ENCODE measurements at regions not wholly inside any gene's neighbourhood (a gene's known extent, or its start where the extent isn't known, plus 50 kb on each side); places are given as distances from the start of the nearest gene placed in this dataset.

DNA sequence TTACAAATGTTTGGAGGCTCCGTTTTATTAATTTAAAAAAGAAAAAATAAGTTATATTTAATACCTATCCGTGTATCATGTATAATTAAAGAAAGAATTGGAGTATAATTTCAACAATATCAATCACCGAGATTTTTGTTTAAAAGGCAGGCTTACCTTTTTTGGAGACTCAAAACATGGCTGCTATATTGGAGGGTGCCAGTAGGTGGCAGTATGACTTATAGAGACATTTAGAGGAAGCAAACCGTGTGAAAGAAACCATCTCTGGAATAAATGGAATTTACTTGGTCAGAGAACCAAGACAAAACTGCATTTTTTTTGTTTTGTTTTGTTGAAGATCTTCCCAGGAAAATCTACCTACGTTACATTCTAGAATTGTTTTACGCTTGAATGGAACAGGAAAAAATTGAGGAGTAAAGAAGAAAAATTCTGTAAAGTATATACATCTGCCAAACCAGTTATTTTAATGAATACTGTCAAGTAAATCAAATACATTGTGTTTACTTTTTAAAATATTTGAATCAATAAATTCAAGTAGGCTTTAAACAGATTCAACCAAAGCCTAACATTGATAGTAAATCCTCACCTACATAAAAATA is 802.6 kb upstream of the ALCAM start:
- no peaks in the 10 kb centered on the region for H3K9me3 ChIP-seq (ENCODE audit: control insufficient read depth in 4 of 4, insufficient read depth in 3 of 4, low read length in 3 of 4)
- H3K27ac ChIP-seq (ENCODE audit: low read depth in 1 of 2, low read length in 1 of 2): no peak overlapping the region
- TF ChIP-seq, protein P1, sequence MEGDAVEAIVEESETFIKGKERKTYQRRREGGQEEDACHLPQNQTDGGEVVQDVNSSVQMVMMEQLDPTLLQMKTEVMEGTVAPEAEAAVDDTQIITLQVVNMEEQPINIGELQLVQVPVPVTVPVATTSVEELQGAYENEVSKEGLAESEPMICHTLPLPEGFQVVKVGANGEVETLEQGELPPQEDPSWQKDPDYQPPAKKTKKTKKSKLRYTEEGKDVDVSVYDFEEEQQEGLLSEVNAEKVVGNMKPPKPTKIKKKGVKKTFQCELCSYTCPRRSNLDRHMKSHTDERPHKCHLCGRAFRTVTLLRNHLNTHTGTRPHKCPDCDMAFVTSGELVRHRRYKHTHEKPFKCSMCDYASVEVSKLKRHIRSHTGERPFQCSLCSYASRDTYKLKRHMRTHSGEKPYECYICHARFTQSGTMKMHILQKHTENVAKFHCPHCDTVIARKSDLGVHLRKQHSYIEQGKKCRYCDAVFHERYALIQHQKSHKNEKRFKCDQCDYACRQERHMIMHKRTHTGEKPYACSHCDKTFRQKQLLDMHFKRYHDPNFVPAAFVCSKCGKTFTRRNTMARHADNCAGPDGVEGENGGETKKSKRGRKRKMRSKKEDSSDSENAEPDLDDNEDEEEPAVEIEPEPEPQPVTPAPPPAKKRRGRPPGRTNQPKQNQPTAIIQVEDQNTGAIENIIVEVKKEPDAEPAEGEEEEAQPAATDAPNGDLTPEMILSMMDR (IDR thresholded peaks at IDR 0.05; ENCODE audit: control extremely low read depth, extremely low read depth): no peak
- no peak overlapping the region for H3K4me3 ChIP-seq
- no peaks in the 10 kb centered on the region for H3K36me3 ChIP-seq (ENCODE audit: control insufficient read depth in 4 of 4, insufficient read depth in 4 of 4, low read length in 4 of 4)
- H3K4me1 ChIP-seq (ENCODE audit: control insufficient read depth in 5 of 5, insufficient read depth in 5 of 5, low read length in 5 of 5): no peaks in the 10 kb centered on the region
- DNase-seq (peak; percentile 14 to 29 (median 20)), ATAC-seq (ENCODE audit: insufficient read depth, low FRiP score) (peak; percentile 47)
- 65 to 68% methylated on average over 6 of the region's 6 CpGs for WGBS, 2 donors
- H3K9ac ChIP-seq (ENCODE audit: insufficient read depth in 1 of 2, low read length in 2 of 2): no peak overlapping the region
- no peaks in the 10 kb centered on the region for H3K27me3 ChIP-seq (ENCODE audit: control insufficient read depth in 3 of 3, insufficient read depth in 3 of 3, low read length in 2 of 3)

DNA sequence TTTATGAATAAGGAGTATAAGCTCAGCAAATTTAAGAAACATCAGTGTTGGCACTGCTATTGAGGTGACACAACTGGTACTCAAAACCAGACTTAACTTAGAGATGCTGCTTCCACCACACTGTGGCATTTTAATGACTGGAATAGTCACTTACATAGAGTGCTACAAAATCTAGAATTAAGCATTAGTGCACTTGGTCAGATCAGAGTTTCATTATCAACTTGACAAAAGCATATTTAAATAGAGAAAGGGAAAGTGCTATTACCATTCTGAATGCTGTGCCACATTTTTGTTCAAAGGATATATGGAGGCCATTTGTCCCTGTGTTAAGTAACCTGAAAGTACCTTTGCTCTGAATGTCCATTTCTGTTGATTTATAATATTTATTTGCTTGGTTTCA is 800.7 kb upstream of the ALCAM start:
- no peak overlapping the region for H3K4me3 ChIP-seq
- no peaks in the 10 kb centered on the region for H3K27me3 ChIP-seq (ENCODE audit: control insufficient read depth in 3 of 3, insufficient read depth in 3 of 3, low read length in 2 of 3)
- no peak overlapping the region for H3K27ac ChIP-seq (ENCODE audit: low read depth in 1 of 2, low read length in 1 of 2)
- no peaks in the 10 kb centered on the region for H3K36me3 ChIP-seq (ENCODE audit: control insufficient read depth in 4 of 4, insufficient read depth in 4 of 4, low read length in 4 of 4)
- ATAC-seq (ENCODE audit: insufficient read depth, low FRiP score) (no peak), DNase-seq (no peak)
- no peaks in the 10 kb centered on the region for H3K9me3 ChIP-seq (ENCODE audit: control insufficient read depth in 4 of 4, insufficient read depth in 3 of 4, low read length in 3 of 4)
- no peaks in the 10 kb centered on the region for H3K4me1 ChIP-seq (ENCODE audit: control insufficient read depth in 5 of 5, insufficient read depth in 5 of 5, low read length in 5 of 5)
- TF ChIP-seq, protein P1 (IDR thresholded peaks at IDR 0.05; ENCODE audit: control extremely low read depth, extremely low read depth): no peak
- no peak overlapping the region for H3K9ac ChIP-seq (ENCODE audit: insufficient read depth in 1 of 2, low read length in 2 of 2)

DNA sequence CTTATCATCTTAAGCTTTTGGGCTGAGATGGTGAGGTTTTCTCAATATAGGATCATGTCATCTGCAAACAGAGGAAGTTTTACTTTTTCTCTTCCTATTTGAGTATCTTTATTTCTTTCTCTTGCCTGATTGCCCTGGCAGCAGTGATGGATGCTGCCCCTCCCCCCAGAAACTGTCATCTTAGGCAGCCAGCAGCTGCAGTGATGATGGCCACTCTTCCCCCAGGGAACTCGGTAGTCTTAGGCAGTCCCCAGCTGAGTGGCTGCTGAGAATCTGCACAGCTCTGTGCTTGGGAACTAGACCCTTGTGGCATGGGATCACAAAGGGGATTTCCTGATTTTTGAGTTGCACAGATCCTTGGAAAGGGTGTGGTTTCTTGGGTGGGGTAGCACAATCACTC is 791.1 kb upstream of the ALCAM start:
- peaks cover 0 to 23% (median 9%) of the 10 kb centered on the region in 4 donors for H3K9me3 ChIP-seq (ENCODE audit: control insufficient read depth in 4 of 4, insufficient read depth in 3 of 4, low read length in 3 of 4)
- 81 to 88% methylated on average over 1 of the region's 1 CpG for WGBS, 2 donors

More for the DNA sequence above, 791.1 kb upstream of the ALCAM start:
- Histone ChIP-seq H3K27ac (ENCODE audit: low read depth in 1 of 2, low read length in 1 of 2) (no peak overlapping the region), H3K4me3 (no peak overlapping the region), H3K4me1 (ENCODE audit: control insufficient read depth in 5 of 5, insufficient read depth in 5 of 5, low read length in 5 of 5) (no peaks in the 10 kb centered on the region), H3K9ac (ENCODE audit: insufficient read depth in 1 of 2, low read length in 2 of 2) (no peak overlapping the region), H3K36me3 (ENCODE audit: control insufficient read depth in 4 of 4, insufficient read depth in 4 of 4, low read length in 4 of 4) (no peaks in the 10 kb centered on the region), H3K27me3 (ENCODE audit: control insufficient read depth in 3 of 3, insufficient read depth in 3 of 3, low read length in 2 of 3) (no peaks in the 10 kb centered on the region)
- TF ChIP-seq, protein P1 (IDR thresholded peaks at IDR 0.05; ENCODE audit: control extremely low read depth, extremely low read depth): no peak
- ATAC-seq (ENCODE audit: insufficient read depth, low FRiP score) (no peak), DNase-seq (no peak)

Measured in lung (tissue), 11 donors.